Bronchial epithelial cell (primary cell): ENCODE measurements at regions not wholly inside any gene's neighbourhood (a gene's known extent, or its start where the extent isn't known, plus 50 kb on each side); places are given as distances from the start of the nearest gene placed in this dataset.

ENCODE experiments used
- DNase-seq: peaks from one replicate; pipeline ENCODE4 v3.0.0-alpha.2; 2010; ENCODE audit warnings: low read depth
- FAIRE-seq: peaks from 2 replicates; lab custom pipeline; 2011; peaks lifted over from hg19 to GRCh38; lab: Jason Lieb, UNC
- H3K27me3 ChIP-seq: 2 replicates; pipeline ENCODE4 v1.5.1; 2011; ENCODE audit warnings: low read length; ENCODE audit not compliant: control insufficient read depth, insufficient read depth
- H3K36me3 ChIP-seq: 2 replicates; pipeline ENCODE4 v1.5.1; 2011; ENCODE audit warnings: low read length; ENCODE audit not compliant: control insufficient read depth, insufficient read depth
- H3K4me3 ChIP-seq: 2 replicates; pipeline ENCODE4 v1.5.1; 2011; ENCODE audit warnings: mild to moderate bottlenecking, low read depth, low read length, control low read depth
- TF ChIP-seq, protein P1 (sequence below): IDR thresholded peaks from 2 replicates; pipeline ENCODE4 v1.5.1; 2011; ENCODE audit warnings: mild to moderate bottlenecking, moderate library complexity, low read length, control low read depth, inconsistent platforms; ENCODE audit not compliant: insufficient read depth, severe bottlenecking

GRCh38 chr5:52360985-52361384 is 426.7 kb upstream of the ITGA1 start:
- no peak for DNase-seq
- no peak for FAIRE-seq
- Histone ChIP-seq H3K27me3 (no peaks in the 10 kb centered on the region), H3K4me3 (no peak overlapping the region), H3K36me3 (no peaks in the 10 kb centered on the region)
- TF ChIP-seq, protein P1, sequence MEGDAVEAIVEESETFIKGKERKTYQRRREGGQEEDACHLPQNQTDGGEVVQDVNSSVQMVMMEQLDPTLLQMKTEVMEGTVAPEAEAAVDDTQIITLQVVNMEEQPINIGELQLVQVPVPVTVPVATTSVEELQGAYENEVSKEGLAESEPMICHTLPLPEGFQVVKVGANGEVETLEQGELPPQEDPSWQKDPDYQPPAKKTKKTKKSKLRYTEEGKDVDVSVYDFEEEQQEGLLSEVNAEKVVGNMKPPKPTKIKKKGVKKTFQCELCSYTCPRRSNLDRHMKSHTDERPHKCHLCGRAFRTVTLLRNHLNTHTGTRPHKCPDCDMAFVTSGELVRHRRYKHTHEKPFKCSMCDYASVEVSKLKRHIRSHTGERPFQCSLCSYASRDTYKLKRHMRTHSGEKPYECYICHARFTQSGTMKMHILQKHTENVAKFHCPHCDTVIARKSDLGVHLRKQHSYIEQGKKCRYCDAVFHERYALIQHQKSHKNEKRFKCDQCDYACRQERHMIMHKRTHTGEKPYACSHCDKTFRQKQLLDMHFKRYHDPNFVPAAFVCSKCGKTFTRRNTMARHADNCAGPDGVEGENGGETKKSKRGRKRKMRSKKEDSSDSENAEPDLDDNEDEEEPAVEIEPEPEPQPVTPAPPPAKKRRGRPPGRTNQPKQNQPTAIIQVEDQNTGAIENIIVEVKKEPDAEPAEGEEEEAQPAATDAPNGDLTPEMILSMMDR: no peak

DNA sequence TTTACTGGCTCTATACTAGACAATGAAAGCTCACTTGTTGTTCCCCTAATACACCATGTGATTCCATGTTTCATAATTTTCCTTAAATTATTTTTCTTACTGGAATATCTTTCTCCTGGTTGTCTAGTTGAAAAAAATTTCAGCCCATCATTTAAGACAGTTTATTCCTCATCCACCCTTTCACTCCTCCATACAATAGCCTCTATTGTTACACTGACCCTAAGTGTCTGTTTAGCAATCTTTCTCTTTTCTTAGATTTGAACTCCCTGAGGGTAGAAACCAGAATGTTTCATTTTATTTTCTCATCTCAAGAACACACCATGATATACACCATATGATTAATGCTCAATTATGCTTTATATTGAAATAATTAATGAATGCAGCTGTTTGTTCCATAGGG is 413.4 kb upstream of the ITGA1 start:
- Histone ChIP-seq H3K4me3 (no peak overlapping the region), H3K36me3 (no peaks in the 10 kb centered on the region), H3K27me3 (no peaks in the 10 kb centered on the region)
- DNase-seq: no peak
- FAIRE-seq: no peak
- TF ChIP-seq, protein P1: no peak

- H3K36me3 ChIP-seq: no peaks in the 10 kb centered on the region
- no peaks in the 10 kb centered on the region for H3K27me3 ChIP-seq
- DNase-seq (no peak), FAIRE-seq (no peak)
- H3K4me3 ChIP-seq: no peak overlapping the region
- TF ChIP-seq, protein P1: no peak
Measured at GRCh38 chr5:52375969-52376368, 411.7 kb upstream of the ITGA1 start.

DNA sequence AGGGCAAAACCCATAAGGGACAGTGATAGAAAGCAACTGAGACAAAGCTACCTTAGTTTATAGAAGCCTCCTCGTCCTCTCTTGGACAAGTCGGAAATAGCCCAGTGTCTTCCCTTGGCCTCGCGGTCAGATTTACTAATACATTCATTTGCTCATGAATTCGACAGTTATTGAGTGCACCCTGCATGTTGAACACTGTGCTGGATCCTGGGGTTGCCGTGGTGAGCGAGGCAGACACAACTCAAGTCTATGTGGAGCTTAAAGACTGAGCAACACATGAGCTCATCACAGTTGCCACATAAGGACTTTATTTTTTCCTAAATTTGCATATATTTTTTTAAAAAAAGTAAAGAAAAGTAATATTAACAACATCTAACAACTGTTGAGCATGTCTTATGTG is 411.1 kb upstream of the ITGA1 start:
- Histone ChIP-seq H3K36me3 (no peaks in the 10 kb centered on the region), H3K27me3 (no peaks in the 10 kb centered on the region), H3K4me3 (no peak overlapping the region)
- TF ChIP-seq, protein P1: no peak
- FAIRE-seq (no peak), DNase-seq (no peak)

DNA sequence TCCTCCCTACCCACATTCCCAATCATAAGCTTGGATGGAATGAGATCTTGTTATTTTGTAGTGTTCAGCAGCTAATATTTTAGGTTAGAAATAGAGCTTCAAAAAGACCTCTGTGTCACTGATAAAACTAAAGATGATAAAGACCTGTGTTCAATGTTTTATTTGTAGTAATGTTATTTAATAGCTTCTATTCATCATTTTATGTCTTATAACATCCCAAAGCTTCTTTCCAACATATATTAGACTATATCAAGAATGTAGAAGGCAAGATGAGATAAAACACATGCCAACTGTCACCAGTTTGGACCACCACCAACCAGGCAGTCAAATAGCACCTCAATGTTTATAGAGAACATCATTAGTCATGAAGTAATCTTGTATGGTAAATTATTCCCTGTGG is 409.5 kb upstream of the ITGA1 start:
- Histone ChIP-seq H3K27me3 (no peaks in the 10 kb centered on the region), H3K4me3 (no peak overlapping the region), H3K36me3 (no peaks in the 10 kb centered on the region)
- TF ChIP-seq, protein P1: no peak
- no peak for FAIRE-seq
- no peak for DNase-seq

GRCh38 chr5:52388349-52388748 is 399.4 kb upstream of the ITGA1 start:
- Histone ChIP-seq H3K4me3 (no peak overlapping the region), H3K27me3 (no peaks in the 10 kb centered on the region), H3K36me3 (no peaks in the 10 kb centered on the region)
- TF ChIP-seq, protein P1: no peak
- FAIRE-seq (no peak), DNase-seq (no peak)
